GM18870 (cell line): ENCODE measurements at regions not wholly inside any gene's neighbourhood (a gene's known extent, or its start where the extent isn't known, plus 50 kb on each side); places are given as distances from the start of the nearest gene placed in this dataset.
"Not testable (repeated sequence)": the region's sequence is repeated elsewhere in the genome, so short reads cannot be mapped to it uniquely, and the experiment has no call there.

ENCODE experiments used
- ATAC-seq: cut with Tn5 transposase; IDR thresholded peaks from one replicate; pipeline ENCODE4 v1.9.1; 2021; ENCODE audit warnings: moderate library complexity; ENCODE audit not compliant: unreplicated experiment

DNA sequence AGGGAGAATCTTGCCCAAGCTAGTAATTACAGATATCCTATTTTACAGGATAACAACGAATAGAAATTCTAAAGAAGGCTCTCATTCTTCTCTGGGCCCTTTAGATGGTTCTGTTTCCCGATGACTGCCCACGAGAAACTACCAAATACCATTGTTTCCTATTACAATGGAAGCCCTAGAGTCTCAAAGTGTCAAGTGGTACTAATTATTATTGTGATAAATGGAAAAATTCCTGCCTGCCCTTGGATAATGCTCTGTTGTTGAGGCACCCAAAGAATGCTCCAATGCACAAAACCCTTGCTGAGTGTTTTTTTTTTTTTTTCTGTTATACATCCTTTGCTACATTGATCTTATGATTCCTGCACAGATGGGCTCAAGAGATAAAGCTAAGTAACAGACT lies 504.5 kb downstream of the XPNPEP1 start:
- no peak for ATAC-seq

DNA sequence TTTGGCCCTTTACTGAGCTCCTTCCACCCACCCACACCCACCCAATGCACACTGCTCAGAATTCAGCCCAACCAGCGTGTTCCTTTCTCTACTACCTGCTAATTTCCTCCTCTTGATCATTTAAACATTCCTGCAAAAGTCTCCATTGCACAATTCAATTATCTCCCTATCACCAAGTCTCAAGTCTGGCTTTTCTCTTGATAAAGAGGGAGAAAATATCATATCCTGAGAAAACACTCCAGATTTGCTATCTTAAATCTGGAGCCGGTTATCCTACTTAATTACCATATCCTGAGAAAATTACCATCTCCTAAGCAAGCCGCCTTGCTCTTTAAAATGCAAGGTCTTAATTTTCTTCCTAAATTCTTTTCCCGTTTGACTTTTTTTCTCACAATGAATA lies 505.5 kb downstream of the XPNPEP1 start:
- ATAC-seq: no peak

DNA sequence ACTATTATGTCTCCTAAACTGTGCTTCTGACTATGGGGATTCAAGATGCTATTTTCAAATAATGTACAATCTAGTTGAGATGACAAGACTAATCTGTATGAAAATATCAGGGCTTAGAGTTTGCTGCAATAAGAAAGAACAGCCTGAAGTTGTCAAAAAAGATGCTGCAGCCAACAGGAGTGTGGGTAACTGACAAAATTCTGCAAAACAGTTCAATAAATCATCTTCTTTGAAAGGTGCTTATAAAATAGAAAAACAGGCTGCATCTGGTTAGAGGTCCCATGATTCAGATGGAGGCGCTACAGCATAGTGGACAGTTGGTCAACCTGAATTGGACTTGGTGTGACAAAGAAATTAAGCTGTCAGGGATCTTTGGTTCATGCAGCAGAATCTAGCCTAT lies 511.0 kb downstream of the XPNPEP1 start:
- ATAC-seq: no peak

DNA sequence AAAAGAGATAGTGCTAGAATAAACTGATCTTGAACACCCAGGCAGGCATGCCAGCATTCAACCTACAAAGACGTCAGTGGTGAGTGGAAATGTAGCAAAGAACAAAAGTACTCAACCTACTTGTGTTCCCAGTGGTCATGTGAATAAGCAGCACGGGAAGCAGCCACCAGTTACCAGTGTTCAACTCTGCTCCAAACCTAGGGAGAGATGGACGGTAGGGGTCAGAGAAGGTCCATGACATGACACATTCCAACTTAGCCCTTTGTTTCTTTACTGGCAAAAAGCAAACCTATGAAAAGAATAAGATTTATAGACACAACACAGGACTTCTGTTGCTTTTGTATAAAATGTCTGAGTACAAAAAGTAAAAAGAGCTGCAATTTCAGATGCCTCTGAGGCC lies 511.4 kb downstream of the XPNPEP1 start:
- no peak for ATAC-seq

DNA sequence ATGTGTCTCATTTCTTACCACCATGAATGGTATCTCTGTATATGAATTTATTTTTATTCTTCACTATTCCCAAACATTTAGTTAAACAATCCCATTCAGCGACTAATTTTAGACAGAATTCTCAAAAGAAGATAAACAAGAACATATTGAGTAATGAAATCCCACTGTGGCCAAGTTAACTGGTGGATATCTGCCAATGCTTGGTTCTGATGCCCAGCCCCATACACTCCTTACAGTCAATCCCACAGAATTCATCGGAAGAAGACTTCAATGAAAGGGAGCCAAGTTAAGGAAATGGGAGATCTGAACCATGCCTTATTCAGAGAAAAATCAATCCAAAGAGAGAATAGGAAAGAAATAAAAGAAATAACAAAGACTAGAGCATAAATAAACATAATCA lies 518.0 kb downstream of the XPNPEP1 start:
- ATAC-seq: no peak

DNA sequence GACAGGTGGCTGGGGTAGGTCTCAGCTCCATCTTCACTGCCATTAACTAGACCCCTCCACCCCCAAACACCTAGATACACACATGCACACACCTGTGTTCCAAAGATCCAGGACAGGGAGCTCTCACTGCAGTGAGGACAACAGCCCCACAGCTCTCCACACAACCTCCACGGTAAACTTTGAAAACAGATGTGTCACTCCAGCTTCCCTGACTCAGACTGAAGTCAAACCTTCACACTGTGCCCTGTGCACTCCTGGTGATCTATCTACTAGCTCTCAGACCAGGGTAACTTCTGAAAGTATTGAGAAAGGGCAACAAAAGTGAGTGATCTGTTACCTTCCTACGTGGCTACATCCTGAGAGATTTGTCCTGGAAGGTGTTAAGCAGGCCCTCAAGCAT lies 519.8 kb downstream of the XPNPEP1 start:
- no peak for ATAC-seq

DNA sequence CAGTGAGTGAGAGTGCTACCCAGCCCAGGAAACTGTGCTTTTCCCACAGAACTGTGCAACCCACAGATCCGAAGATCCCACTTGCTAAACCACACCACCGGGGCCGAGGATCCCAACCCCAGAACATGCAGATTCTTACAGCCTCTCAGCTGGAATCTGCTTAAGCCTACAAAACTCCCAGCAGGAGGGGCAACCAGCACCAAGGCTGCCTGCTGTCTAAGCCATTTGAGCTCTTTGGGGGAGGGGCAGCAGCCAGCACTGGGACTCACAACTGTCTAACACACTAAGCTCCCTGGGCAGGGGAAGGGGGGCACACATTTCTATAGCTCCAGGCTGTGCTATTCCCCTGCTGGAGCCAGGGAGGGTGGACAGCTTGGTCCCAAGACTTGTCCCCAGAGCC lies 529.9 kb downstream of the XPNPEP1 start:
- ATAC-seq: no peak

DNA sequence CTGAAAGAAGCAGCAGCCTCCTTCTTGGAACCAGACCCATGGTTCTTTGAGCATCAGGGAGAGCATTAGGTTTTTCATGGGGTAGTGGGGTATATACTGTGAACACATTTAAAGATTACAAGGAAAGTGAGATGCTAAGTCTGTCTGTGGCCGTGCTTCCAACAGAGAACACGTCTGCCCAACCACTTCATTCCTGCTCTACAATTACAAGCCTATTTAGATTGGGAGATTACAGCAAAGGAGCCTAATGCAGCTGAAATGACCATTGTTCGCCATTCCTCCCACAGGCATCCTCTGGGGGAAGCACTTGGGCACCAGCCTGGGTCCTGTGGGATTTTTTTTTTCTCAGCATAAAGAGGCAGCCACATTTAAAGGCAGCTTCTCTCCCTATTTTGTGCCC lies 536.4 kb downstream of the XPNPEP1 start:
- ATAC-seq: no peak

DNA sequence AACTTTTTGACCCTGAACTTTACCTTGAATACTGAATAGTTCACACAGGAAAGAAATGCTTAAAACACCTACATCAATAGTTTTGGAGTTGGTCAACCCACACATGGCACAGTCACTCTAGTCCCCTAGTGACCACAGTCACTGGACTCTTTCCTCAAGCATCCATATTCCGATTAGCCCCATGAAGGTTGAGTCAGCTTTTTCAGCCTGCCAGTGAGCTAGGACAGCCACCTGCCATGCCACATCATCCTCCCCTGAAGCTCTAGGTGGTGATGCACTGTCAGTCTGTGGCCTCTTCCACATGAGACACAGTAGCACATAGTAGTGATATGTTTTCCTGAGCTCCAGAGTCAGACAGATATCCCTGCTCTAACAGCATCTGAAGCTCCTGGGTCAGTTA lies 537.2 kb downstream of the XPNPEP1 start:
- no peak for ATAC-seq

DNA sequence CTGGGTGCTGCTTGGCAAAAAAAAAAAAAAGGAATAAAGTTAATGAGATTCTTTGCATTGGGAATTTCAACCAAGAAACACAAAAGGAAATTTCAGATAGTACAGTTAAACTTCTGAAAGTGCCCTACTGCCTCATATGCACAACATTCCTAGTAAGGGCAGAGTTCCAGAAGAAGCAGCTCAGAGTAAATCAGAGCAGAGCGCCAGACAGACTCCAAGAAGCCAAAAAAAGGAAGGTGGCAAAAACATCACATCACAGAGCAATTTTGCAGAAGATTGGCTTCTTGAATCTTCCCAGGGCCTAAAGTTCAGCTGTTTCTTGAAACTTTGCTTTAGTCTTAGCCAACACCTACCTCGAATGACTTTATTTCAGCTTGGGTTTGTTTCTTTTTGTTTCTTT lies 544.1 kb downstream of the XPNPEP1 start:
- ATAC-seq: no peak

DNA sequence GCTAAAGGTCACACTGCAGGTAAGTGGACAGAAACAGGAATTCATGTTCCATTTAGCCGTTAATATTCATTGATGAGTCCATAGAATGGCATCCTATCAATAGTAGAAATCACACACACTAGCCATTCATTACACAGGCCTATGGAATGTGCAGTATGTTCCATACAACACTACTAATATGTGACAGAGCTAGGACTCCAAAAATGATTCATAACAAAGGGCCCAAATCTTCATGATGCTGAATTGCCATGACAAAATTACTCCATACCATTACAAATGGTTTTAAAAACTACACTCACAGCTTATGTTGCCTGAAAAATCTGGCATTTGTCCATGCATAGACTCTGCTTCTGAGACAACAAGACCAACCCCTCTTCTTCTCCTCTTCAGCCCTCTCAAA lies 549.1 kb downstream of the XPNPEP1 start:
- ATAC-seq: no peak

DNA sequence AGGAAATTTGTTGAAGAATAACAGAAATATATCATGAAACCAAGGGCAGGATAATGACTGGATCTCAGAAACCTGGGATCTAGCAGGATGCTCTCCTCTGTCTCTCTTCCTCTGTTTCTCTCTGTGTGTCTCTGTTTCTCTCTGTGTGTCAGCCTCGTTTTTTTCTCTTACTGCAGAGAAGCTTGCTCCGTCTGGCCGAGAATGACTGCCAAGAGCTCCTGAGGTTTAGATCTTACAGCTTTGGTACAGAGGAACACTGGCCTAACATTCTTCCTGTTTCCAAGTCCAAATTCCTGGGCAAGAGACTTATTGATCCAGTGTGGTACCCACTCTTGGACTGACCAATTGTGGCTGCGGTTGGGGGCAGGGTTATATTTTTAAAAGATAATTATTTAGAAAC lies 564.0 kb downstream of the XPNPEP1 start:
- ATAC-seq: no peak

DNA sequence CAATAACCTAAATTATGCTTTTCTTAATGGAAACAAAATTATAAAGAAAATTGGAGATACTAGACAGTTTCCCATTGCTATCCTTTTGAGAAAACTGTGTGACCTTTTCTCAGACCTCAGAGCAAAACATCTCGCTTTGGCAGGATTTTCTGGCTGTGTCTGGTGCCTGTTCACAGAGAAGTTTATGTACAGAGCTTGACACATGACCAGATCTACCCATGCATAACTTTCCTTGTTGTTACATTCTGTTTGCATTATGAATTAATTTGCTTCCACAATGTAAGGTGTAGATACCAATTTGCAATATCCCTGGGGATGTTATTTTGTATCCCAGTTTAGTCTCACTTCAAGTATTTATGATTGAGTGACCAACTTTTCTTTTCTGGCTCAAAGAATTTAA lies 565.0 kb downstream of the XPNPEP1 start:
- no peak for ATAC-seq

DNA sequence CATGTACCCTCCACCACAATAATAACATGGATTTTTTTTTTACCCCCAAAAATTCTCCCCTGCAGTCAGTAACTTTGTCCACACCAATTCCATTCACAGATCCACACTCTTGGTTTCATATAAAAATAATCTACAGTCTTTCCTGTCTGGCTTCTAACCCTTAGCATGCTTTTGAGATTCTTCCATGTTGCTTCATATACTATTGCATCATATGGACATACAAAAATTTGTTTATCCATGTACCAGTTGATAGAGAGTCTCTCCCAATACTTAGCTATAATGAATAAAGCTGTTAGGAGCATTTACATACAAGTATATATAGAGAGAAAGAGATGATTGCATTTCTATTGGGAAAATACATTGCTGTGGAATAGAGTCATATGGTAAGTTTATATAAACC lies 575.0 kb downstream of the XPNPEP1 start:
- ATAC-seq: no peak

DNA sequence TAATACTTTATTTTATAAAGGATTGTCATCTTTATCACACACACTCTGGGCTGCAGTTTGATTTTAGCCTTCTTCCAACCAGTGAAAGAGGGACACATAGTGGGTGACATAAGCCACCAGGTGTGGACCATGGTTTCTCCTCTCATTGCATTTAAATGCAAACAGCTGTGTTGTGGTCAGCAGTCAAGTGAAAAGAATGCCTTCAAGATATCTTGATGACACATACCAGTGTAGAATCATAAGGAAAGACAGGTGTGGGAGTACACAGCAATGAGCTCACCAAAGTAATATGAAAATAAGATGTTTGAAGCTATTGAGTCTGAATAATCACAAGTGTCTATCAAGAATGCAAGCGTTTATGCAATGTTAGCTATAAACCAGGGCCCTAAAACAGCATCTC lies 580.0 kb downstream of the XPNPEP1 start:
- ATAC-seq: no peak

DNA sequence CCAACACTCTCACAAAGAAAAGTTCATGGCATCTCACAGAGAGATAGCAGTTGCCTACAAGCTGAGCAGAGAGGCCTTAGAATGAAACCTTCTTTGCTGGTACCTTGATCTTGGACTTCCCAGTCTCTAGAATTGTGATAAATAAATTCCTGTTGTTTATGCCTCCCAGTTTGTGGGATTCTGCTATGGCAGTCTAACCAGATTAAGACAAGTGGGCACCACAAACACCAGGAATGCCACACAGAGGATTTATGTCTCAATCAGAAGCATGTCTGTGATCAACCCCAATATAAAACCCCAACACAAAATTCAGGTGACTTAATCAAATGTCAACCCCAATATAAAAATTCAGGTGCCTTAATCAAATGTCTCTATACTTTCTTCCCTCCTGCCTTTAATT lies 581.3 kb downstream of the XPNPEP1 start:
- no peak for ATAC-seq

DNA sequence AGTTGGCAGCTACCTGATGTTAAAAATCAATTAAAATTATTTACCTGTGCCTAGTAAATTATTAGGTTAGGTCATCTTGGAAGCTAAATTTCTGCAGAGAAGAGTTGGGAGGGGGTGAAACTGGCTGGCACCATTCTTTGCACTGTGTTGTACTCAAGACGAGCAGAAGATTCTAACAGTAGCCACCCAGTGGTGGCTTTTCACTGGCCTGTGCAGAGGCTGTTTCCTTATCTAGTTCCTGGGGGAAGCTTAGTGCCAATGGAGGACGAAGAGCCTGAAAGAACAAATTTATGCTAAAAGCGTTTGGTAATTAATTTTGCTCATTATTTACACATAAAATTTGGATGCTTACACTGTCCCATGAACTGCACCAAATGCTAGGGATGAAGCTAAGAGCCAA lies 595.3 kb downstream of the XPNPEP1 start:
- no peak for ATAC-seq

DNA sequence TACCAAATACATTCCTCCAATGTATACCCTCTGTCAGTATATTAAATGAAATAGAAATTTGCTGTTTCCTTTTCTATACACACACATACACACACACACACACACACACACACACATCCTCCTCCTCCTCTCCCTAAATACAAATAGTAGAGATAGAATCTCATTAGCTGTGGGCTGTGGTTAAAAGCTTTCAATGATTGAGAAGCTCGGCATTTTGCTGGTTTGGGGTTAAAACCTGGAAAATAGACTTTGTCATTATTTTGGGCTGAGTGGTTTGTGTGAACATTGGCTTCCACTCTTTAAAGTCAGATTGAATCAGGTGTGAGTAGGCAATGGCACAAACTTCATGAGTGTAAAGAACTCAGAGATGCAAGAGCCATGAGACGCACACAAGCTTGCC lies 596.0 kb downstream of the XPNPEP1 start:
- no peak for ATAC-seq

DNA sequence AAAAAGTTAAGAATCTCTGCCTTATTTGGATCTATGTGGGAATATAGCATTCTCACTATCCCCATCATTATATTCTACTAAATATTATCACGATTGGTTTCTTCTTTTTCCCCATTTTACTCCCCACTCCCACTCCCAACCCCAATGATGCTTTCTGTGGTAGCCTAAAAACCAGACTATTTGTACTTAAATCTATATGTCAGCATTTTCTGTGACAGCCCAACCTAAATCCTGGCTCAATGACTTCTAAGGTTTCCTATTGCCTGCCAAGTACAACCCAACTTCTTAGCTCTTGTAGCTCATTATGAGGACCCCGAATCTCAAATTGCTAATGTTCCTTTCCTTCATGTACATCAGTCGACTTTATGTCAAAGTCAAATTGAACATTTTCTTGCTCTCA lies 598.6 kb downstream of the XPNPEP1 start:
- ATAC-seq: no peak

DNA sequence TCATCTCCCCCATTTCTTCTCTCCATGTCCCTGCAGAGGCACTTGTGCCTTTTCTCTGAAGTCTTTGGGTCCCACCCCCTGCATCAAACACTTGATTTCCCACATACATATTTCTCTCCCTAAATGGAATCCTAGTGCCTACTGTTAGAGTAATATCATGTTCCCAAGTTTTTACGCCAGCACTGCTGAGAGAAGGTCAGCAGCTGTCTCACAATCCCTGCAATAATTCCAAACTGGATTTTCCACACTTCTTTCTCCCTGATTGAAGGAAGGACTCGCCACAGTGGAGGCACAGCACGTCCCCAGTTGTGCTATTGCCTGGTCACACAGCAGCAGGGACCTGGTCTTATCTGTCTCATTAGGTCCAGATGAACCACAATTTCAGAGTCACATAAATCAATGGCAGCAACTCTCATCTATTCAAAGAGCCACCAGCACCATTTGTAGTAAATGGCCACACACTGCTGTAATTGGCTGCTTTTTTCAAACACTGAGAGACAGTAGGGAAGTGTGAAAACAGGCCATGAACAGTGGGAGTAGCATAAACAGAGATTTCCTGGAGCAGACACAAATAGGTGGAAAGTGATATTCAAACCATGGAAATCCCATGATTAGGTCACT lies 605.5 kb downstream of the XPNPEP1 start:
- ATAC-seq: no peak

DNA sequence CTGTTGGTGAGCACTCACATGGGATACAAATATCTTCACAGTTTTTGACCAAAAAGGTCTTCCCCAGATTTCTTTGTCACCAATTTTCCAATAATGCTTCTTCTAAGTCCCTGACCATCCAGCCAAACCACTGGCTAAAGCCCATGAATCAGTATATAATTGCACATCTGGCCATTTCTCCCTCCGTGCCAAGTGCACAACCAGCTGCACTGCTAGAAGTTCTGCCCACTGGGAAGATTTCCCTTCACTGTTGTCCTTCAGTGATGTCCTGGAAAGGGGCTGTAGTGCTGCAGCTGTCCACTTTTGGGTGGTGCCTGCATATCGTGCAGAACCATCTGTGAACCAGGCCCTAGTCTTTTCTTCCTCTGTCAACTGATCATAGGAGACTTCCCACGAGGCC lies 609.3 kb downstream of the XPNPEP1 start:
- ATAC-seq: not testable (repeated sequence)

DNA sequence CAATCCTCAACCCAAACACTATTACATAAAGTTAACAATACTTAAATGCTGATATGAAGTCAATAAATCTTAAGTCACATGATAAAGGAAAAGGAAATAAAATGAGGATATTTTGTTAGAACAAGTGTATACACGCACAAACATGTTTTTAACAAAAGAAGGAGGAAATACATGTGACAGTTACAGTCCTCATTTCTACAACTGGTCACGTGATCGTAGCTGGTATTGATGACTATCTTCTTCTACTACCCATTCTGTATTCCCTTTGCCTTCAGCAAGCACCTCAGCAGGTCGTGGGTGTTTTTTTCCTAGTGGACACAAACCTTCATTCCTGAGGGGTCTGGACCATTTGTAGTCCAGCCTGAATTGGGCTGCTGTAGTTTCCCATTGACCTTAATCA lies 610.8 kb downstream of the XPNPEP1 start:
- ATAC-seq: not testable (repeated sequence)

DNA sequence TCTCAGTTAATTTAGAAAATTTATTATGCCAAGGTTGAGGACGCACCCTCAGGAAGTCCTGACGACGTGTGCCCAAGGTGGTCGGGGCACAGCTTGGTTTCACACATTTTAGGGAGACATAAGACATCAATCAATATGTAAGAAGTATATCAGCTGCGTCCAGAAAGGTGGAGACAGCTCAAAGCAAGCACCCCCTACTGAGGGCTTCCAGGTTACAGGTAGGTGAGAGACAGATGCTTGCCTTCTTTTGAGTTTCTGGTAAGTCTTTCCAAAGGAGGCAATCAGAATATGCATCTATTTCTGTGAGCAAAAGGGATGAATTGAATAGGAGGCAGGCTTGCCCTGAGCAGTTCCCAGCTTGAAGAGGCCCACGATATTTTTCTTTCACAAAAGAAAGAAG lies 614.3 kb downstream of the XPNPEP1 start:
- no peak for ATAC-seq

DNA sequence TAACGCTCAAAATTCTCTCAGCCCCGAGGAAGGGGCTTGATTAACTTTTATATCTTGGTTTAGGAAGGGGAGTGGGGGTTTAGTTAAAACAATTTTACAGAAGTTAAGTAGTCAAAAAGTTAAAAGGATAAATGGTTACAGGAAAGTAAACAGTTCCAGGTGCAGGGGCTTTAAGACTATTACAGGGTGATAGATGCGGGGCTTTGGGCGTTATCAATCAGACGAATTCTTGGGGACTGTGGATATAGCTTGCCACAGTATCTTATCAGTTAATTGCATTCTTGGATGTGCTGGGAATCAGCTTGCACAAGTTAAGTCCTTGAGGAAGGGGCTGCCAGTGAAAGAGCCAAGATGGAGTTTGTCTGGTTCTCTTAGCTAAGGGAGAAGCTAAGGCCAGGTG lies 616.2 kb downstream of the XPNPEP1 start:
- ATAC-seq: not testable (repeated sequence)
